ENCODE measurements at regions not wholly inside any gene's neighbourhood (a gene's known extent, or its start where the extent isn't known, plus 50 kb on each side); places are given as distances from the start of the nearest gene placed in this dataset.

DNA sequence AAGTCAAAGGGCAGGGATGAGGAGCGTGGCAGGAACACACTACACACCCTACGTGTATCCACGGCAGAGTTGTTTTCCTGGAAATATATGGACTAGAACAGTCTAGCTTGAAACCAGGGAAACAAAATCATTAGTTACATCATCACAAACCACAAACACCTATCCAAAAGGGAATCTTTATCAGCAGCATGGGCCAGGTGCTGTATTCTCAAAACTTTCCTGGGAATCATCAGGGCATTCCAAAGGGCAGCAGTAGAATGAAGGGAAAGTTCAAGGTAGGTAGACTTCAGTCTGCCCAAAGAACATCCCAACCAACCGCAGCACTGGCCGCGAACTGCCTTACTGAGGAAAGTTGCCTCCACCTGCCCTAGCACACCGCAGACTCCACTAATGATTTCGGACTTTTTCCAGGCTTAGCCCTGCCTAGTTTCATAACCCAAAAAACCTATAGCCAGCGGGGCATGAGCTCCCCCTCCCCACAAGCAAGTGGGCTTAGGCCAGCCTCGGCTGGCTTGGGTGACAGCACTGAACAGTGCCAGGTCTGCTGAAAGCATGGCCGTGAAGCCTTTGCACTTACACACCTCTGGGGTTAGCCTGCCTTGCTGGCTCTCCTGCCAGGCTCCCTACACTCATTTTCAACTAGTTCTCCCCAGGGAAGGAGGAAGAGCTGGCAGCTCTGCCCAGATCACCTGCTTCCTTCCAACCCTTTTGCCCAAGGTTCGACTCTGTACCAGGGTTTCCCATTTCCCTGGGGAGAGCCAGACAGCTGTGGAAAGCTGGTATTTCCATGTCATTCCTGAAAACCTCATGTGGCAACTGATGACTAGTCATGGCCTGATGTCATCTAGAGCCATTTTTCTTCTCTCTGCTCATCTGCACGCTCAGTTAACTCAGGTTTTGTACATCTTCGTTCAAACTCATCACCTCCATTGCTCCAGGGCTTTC lies 77.3 kb upstream of the UBAC2 start:
- DNase-seq (ENCODE audit: low spot score), result no peak

DNA sequence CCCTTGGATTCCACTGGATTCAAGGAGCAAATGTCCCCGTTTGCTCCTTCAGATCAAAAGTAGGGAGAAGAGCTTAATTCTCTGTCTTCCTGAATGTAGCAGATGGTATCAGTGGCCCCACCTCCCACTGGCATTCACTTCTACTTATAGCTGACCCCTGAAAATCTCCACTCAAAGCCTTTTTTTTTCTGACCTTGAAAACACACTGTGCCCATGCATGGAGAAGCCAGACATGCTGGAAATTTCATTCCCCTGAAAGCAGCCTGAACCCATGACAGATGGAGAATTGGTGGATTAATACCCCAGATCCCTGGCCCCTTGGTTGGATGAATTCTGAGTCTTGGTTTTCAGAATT lies 76.6 kb upstream of the UBAC2 start:
- DNase-seq (ENCODE audit: low spot score), result no peak

DNA sequence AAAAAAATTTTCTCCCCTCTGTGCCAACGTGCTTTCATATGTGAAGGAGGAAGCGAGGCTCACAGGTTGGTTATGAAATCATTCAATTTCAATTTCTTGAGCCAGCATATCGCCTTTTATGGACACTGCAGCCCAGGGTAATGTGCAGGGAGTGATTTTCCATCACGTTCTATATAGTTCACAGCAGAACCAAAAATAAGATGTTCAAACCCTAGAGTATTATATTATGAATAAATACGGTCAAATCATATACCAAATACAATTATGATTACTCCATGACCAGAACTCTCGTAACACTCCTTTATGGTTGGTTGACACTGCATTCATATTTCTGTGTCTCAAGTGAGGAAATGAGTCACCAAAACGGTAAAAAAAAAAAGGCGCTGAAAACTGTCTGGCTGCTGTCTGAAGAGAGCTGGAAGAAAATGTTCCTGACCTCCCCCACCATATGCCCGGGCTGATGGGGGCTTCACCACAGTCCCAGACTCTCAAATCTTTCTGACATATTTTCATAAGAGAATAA lies 75.8 kb upstream of the UBAC2 start:
- no peak for DNase-seq (ENCODE audit: low spot score)

DNA sequence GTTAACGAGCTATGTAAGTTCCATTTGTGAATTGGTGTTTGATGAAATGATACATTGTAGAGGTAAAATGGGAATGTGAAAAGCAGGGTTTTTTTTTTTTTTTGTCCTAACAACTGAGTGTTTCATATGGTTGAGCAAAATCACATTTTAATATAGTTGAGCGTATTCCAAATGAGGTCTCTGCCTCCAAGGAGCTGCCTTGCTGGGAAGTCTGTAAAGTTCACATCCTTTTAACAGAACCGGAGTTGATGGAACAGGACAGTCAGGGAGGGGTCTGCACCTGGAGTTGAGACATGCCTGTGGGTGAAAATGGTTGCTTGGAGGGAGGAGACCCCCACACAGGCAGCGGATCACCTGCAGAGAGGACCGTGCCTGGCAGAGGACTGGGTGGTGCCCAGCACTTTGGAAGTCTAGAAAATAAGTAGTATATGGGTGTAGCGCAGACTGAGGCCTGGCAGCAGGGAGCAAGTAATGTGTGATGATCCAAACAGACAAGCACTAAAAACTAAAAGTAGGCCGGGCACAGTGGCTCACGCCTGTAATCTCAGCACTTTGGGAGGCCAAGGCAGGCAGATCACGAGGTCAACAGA lies 75.2 kb upstream of the UBAC2 start:
- DNase-seq (ENCODE audit: low spot score), result no peak

DNA sequence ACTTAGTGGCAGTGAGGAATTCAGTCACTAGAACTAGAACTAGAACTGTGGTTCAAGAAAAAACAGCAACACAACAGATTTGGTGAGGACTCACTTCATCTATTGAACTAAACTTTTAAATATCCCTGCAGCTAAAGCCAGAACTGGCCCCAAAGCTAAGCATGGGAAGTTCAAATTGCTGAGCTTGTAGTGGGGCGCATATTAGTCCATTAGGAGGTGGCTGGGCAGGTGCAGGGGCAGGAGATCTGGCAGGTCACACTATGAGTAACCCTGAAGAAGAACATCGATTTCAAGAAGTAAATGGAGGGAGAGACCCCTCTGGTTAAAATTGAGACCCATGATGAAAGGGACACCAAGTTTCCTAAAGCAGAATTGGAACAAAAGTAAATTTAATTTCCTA lies 73.8 kb upstream of the UBAC2 start:
- DNase-seq (ENCODE audit: low spot score), result no peak

DNA sequence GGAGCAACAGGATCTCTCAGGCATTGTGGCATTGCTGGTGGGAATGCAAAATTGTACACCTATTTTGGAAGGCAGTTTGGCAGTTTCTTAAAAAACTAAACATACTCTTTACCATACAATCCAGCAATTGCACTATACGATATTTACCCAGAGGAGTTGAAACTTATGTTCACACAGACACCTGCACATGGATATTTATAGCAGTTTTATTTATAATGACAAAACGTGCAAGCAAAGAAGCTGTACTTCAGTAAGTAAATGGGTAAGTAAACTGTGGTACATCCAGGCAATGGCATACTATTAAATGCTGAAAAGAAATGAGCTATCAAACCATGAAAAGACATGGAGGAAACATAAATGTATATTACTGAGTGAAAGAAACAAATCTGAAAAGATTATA lies 71.6 kb upstream of the UBAC2 start:
- no peak for DNase-seq (ENCODE audit: low spot score)

DNA sequence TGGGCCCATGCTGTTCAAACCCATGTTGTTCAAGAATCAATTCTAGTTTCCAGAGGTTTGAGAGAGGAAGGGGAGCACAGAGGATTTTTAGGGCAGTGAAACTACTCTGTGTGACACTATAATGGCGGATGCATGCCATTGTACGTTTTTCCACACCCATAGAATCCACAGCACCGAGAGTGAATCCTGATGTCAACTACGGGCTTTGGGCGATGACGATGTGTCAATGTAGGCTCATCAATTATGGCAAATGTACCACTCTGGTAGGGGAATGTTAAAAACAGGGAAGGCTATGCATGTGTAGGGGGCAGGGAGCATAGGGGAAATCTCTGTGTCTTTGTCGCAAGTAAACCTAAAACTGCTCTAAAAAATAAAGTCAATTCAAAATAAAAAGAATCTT lies 70.7 kb upstream of the UBAC2 start:
- no peak for DNase-seq (ENCODE audit: low spot score)

DNA sequence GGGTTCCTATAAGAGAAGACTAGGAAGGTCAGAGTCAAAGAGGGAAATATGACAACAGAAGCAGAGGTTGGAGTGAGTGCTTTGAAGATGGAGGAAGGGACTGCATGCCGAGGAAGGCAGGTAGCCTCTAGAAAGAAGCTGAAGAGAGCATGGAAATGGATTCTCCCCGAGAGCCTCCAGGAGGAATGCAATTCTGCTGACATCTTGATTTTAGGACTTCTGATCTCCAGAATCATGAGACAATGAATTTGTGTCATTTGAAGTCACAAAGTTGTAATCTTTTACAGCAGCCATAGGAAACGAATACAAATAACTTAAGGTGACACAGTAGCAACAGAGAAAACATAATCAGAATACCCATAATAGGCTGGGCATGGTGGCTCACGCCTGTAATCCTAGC lies 69.2 kb upstream of the UBAC2 start:
- no peak for DNase-seq (ENCODE audit: low spot score)

DNA sequence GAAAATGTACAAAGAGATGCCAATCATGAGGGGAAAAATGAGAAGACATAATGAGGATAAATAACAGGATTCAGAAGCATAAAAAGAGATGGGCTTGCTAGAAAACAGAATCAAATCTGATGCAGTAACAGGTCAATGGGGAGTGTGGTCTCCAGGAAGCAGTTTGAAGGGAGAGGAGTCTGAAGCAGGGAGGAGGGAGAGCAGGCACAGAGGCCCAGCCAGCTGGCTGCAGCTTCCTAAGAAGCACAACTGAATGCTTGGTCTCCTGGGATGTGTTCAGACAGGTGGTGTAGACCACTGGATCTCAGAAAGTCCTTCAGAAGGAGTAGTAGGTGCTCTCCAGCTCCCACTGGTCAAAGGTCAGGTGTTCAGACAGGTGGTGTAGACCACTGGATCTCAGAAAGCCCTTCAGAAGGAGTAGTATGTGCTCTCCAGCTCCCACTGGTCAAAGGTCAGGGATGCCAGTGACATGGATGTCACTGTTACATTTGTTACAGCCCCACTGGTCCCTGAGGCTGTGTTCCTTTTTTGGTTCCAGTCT lies 68.3 kb upstream of the UBAC2 start:
- DNase-seq (ENCODE audit: low spot score), result no peak

DNA sequence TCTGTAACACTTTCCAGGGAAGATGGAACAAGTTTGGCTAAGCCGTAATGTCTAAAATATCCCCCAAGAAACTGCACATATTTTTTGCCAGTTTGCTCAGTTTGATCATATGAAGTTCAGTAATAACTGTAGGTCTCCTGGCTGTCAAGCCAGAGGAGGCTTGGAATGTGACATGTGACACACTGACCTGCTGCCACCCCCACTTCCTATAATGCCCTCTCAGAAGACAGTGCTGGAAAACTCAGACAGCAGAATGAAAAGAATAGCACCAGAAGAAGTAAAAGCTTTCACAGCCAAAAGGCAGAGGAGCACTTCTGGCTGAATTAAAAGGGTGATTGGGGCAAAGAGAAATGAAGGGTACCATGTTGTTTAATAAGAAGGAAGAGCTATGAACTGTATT lies 67.4 kb upstream of the UBAC2 start:
- DNase-seq (ENCODE audit: low spot score), result no peak

DNA sequence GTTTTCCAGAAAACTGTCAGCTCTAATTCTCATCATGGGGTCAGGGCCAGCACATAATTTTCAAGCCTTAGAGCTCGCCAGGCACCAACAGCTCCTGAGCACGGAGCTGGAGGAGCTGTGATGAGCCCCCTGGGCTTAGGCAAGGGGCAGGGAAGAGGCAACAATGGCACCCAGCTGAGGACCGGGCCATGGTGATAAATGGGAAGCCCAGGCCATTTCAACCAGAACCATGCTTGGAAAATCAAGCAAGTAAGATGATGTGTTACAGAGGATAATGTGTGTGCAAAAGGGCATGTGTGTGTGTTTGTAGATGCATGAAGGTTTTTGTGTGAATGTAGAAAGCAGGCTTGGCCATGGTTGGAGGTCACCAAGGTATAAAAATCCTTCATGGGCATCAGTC lies 66.8 kb upstream of the UBAC2 start:
- no peak for DNase-seq (ENCODE audit: low spot score)

DNA sequence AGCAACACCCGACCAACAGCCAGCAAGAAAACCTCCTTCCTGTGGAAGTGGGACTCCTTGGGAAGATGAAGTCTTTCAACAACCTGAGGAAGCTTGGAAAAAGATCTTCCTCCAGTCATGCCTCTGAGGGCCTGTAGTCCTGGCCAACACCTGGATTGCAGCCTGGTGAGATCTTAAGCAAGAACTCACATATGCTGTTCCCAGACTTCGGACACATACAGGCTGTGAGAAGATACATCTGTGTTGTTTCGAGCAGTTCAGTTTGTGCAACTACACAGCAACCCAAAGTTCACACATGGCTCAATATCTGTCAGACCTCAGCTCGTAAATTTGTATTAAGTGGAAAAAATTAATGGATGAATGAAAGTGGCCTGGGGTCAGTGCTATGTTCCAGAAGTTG lies 65.1 kb upstream of the UBAC2 start:
- no peak for DNase-seq (ENCODE audit: low spot score)

DNA sequence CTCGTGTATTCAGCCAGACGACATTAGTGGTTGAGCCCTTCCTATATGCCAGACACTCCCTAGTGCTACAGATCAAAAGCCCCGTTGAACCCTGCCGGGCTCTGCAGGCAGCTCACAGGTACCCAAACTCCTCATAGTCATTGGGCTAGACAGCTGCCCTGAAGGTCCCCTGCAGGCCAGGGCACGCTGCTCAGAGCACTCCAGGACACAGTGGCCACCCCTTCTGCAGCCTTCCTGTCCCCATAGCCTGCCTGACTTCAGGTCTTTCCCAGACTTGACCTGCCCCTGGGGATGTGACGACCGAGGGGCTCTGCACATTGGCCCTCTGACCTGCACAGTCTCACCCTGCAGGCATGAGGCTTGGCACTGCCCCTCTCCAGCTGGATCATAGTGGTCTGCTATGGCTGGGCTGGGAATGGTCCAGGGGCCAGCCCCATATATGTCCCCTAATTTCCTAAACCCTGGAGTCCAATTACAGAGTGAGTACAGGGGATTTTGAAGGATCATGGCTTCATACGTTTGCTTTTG lies 64.2 kb upstream of the UBAC2 start:
- no peak for DNase-seq (ENCODE audit: low spot score)

DNA sequence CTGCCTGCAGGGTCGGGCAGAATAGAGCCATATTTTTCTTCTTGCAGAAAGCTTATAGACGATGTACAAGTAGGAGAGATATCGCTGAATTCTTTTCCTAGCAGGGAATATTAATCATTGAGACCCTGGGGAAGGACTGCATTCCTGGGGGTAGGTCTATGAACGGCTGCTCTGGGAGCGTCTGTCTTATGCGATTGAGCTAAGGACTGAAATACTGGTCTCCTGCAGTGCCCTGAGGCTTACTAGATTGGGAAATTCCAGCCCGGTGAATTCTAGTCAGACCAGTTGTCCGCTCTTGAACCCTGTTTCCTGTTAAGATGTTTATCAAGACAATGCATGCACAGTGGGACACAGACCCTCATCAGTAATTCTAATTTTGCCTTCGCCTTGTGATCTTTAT lies 59.8 kb upstream of the UBAC2 start:
- no peak for DNase-seq (ENCODE audit: low spot score)

DNA sequence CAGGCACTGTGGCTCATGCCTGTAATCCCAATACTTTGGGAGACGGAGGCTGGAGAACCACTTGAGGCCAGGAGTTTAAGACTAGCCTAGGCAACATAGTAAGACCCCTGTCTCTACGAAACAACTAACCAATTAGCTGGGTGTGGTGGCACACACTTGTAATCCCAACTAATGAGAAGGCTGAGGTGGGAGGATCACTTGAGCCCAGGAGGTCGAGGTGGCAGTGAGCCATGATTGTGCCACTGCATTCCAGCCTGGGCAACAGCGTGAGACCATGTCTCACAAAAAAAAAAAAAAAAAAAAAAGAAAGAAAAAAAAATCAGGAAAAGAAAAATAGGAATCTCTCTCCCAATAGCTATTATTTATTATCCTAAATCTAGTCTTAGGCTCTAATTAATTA lies 56.8 kb upstream of the UBAC2 start:
- DNase-seq (ENCODE audit: low spot score), result no peak

DNA sequence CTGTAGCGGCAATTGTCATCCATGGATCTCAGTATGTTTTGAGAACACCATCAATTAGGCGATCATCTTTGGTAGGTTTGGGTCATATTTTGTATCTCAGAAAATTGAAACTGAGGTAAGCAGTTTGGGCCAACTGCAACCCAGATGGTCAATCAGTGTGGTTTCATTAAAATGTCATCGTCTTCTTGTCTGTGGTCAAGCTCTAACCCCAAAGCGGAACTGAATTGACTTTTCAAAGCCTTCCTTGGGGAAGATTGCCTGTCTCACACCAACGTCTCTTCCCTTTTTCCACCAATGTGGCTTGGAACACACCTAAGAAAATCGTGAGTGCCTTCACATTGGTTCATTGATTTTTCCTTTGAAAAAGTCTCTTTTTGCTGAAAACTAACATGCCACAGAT lies 56.3 kb upstream of the UBAC2 start:
- DNase-seq (ENCODE audit: low spot score), result no peak

DNA sequence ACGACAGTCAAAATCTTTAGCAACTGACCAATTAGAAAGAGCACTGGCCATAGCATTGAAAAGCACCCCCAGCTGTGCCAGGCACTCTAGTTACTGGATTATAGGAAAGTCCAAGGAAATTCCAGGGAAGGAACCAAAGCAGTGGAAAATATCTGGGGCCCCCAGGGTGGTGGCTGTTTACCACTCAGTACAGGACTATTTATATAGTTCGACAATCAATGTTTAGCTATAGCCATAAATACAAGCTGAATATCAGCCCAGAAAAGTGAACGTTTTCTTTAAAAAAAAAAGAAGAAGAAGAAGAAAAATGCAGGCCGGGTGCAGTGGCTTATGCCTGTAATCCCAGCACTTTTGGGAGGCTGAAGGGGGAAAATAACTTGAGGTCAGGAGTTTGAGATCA lies 55.2 kb upstream of the UBAC2 start:
- no peak for DNase-seq (ENCODE audit: low spot score)

DNA sequence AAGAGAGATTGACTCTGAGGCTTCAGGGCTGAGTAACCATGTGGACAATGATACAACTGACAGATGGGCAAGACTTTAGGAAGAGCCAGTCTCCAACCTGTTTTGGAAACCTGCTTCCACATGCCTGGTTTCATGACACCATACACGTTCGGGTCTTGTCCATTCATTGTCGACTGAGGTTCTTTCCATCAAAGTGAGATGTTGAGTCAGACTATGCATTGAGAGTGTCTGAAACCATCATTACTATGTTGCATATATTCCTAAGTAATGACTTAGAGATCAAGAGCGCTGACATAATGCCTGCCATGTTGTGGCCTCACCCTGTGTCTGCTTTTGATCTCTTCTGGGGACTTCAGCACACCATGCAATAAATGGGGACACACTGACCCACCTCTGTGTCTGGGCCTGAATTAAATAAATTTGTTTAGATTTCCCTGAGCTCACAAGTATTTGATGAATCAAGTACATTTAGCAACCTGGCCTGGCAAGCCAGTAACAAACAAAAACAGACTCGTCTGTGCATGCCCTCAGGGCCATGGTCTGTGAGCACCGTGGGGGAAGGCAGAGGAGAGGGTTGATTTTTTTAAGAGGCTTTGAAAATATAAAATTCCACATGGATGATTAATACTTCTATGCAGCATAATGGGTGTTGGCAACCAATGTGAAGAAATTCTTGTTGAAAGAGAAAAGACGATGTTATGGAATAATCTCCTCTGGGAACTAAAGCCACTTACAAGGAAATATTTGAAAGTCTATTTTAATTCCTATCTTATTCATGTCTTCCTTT lies 49.9 kb upstream of the UBAC2 start:
- no peak for DNase-seq (ENCODE audit: low spot score)

Measured in hematopoietic multipotent progenitor cell treated with erythropoietin and hydrocortisone succinate and interleukin-3 and kit ligand, for 15 days (in vitro differentiated cells).